ENCODE measurements at regions not wholly inside any gene's neighbourhood (a gene's known extent, or its start where the extent isn't known, plus 50 kb on each side); places are given as distances from the start of the nearest gene placed in this dataset.

GRCh38 chr20:39855056-39855455 lies 834.0 kb downstream of the MAFB start:
- H3K36me3 ChIP-seq: no peaks in the 10 kb centered on the region
- H3K9me3 ChIP-seq: no peaks in the 10 kb centered on the region
- no peak for DNase-seq (ENCODE audit: low spot score in 2 of 2)
- no peak overlapping the region for H3K4me3 ChIP-seq
- H3K27ac ChIP-seq: no peak overlapping the region
- no peaks in the 10 kb centered on the region for H3K27me3 ChIP-seq
- no peak for TF ChIP-seq POLR2AphosphoS5 (IDR thresholded peaks at IDR 0.05)
- no peak for TF ChIP-seq EP300 (IDR thresholded peaks at IDR 0.05)
- TF ChIP-seq POLR2A (IDR thresholded peaks at IDR 0.05): no peak
- TF ChIP-seq, protein P1, sequence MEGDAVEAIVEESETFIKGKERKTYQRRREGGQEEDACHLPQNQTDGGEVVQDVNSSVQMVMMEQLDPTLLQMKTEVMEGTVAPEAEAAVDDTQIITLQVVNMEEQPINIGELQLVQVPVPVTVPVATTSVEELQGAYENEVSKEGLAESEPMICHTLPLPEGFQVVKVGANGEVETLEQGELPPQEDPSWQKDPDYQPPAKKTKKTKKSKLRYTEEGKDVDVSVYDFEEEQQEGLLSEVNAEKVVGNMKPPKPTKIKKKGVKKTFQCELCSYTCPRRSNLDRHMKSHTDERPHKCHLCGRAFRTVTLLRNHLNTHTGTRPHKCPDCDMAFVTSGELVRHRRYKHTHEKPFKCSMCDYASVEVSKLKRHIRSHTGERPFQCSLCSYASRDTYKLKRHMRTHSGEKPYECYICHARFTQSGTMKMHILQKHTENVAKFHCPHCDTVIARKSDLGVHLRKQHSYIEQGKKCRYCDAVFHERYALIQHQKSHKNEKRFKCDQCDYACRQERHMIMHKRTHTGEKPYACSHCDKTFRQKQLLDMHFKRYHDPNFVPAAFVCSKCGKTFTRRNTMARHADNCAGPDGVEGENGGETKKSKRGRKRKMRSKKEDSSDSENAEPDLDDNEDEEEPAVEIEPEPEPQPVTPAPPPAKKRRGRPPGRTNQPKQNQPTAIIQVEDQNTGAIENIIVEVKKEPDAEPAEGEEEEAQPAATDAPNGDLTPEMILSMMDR (IDR thresholded peaks at IDR 0.05): no peak
- peaks cover 13% of the 10 kb centered on the region for H3K4me1 ChIP-seq
- WGBS: 75% methylated on average over 1 of the region's 1 CpG

GRCh38 chr20:39853636-39854035 lies 835.4 kb downstream of the MAFB start:
- H3K4me1 ChIP-seq: peaks cover 26% of the 10 kb centered on the region
- no peak overlapping the region for H3K4me3 ChIP-seq
- no peak overlapping the region for H3K27ac ChIP-seq
- no peaks in the 10 kb centered on the region for H3K9me3 ChIP-seq
- WGBS: 90% methylated on average over 2 of the region's 2 CpGs
- no peak for TF ChIP-seq POLR2AphosphoS5 (IDR thresholded peaks at IDR 0.05)
- TF ChIP-seq POLR2A (IDR thresholded peaks at IDR 0.05): no peak
- TF ChIP-seq, protein P1 (IDR thresholded peaks at IDR 0.05): no peak
- no peak for TF ChIP-seq EP300 (IDR thresholded peaks at IDR 0.05)
- no peaks in the 10 kb centered on the region for H3K36me3 ChIP-seq
- DNase-seq (ENCODE audit: low spot score in 2 of 2): no peak
- no peaks in the 10 kb centered on the region for H3K27me3 ChIP-seq

DNA sequence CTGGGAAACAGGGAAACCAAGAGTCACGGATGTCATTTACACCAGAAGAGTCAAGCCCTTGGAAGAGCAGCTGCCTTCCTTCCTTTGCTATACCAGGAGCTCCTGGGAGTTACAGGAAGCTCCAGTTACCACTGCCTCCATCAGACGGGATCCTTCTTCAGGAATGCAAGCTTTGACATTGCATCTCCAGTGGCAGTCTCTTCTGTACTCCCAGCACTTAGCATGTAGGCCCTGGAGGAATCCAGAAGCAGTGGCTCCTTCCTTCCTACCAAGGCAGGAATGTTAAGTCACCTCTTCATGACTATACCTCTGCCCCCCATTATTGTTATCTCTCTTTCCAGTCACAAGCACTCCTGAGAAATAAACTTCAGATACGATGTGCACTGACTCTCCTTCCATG lies 836.0 kb downstream of the MAFB start:
- H3K4me3 ChIP-seq: no peak overlapping the region
- DNase-seq (ENCODE audit: low spot score in 2 of 2): no peak
- H3K36me3 ChIP-seq: no peaks in the 10 kb centered on the region
- no peaks in the 10 kb centered on the region for H3K27me3 ChIP-seq
- 84% methylated on average over 3 of the region's 3 CpGs for WGBS
- no peak for TF ChIP-seq POLR2AphosphoS5 (IDR thresholded peaks at IDR 0.05)
- TF ChIP-seq EP300 (IDR thresholded peaks at IDR 0.05): no peak
- no peak for TF ChIP-seq POLR2A (IDR thresholded peaks at IDR 0.05)
- TF ChIP-seq, protein P1 (IDR thresholded peaks at IDR 0.05): no peak
- no peak overlapping the region for H3K27ac ChIP-seq
- H3K9me3 ChIP-seq: no peaks in the 10 kb centered on the region
- H3K4me1 ChIP-seq: peaks cover 26% of the 10 kb centered on the region

- 79% methylated on average over 3 of the region's 3 CpGs for WGBS
- Histone ChIP-seq H3K4me1 (peaks cover 26% of the 10 kb centered on the region), H3K9me3 (no peaks in the 10 kb centered on the region), H3K27ac (no peak overlapping the region), H3K4me3 (no peak overlapping the region), H3K36me3 (no peaks in the 10 kb centered on the region), H3K27me3 (no peaks in the 10 kb centered on the region)
- TF ChIP-seq, protein P1 (IDR thresholded peaks at IDR 0.05): no peak
- TF ChIP-seq EP300 (IDR thresholded peaks at IDR 0.05) (no peak), POLR2A (IDR thresholded peaks at IDR 0.05) (no peak), POLR2AphosphoS5 (IDR thresholded peaks at IDR 0.05) (no peak)
- DNase-seq (ENCODE audit: low spot score in 2 of 2): no peak
These were observed 837.6 kb downstream of the MAFB start for GRCh38 chr20:39851459-39851858.

- peaks cover 26% of the 10 kb centered on the region for H3K4me1 ChIP-seq
- no peak overlapping the region for H3K4me3 ChIP-seq
- H3K36me3 ChIP-seq: no peaks in the 10 kb centered on the region
- H3K27me3 ChIP-seq: no peaks in the 10 kb centered on the region
- TF ChIP-seq POLR2AphosphoS5 (IDR thresholded peaks at IDR 0.05) (no peak), POLR2A (IDR thresholded peaks at IDR 0.05) (no peak), EP300 (IDR thresholded peaks at IDR 0.05) (no peak)
- TF ChIP-seq, protein P1 (IDR thresholded peaks at IDR 0.05): no peak
- no peaks in the 10 kb centered on the region for H3K9me3 ChIP-seq
- WGBS: 60% methylated on average over 5 of the region's 5 CpGs
- no peak for DNase-seq (ENCODE audit: low spot score in 2 of 2)
- no peak overlapping the region for H3K27ac ChIP-seq
These were observed 838.2 kb downstream of the MAFB start for GRCh38 chr20:39850821-39851330.
